Heart left ventricle (tissue), 13 donors: ENCODE measurements at regions not wholly inside any gene's neighbourhood (a gene's known extent, or its start where the extent isn't known, plus 50 kb on each side); places are given as distances from the start of the nearest gene placed in this dataset.

Experiments
- CTCF ChIP-seq, 12 donors: fragments of 200-600 bp; sonication (generic) in 4 of 12; IDR thresholded peaks; one replicate each; pipeline versions ENCODE4 v1.5.0 to v1.8.0; 2018 to 2022; ENCODE audit warnings: antibody characterized with exemption in 12 of 12, mild to moderate bottlenecking in 5 of 12
- POLR2A ChIP-seq, 2 donors: fragments of 450-650 bp; IDR thresholded peaks; one replicate each; pipeline ENCODE4 v1.6.1; 2017; ENCODE audit warnings: antibody characterized with exemption in 2 of 2, mild to moderate bottlenecking in 2 of 2, moderate library complexity in 2 of 2
- donor health status: ischemic (EF 13 %, LVEDD 7.1; RV severe dilation, severe dysfunction).
- donor health status: DM: no; HTN: yes; CAD: no.
- donor health status: DM: no; HTN: no; CAD: no.
- donor health status: ischemic (EF 25% LVEDD 6.9; RV normal size, moderate dysfunction).
- donor health status: ischemic (EF 25% LVEDD 5.7; RV mildly dilated, moderate dysfunction).
- donor health status: ischemic (EF 35%, LVEDD 5.7; RV mildly dilated, moderate dysfunction).
- donor health status: nonischemic (EF 11% LVEDD 7.7; RV severe dilation, severe dysfunction).
- donor health status: DM: yes; HTN: yes; CAD: no.
- donor health status: PGD.
- donor health status: ischemic (EF 29% LVEDD 5.4; RV normal size, mild dysfunction).
- donor health status: nonischemic (EF 23%, LVEDD 6.1; RV moderate dilation, normal function).

DNA sequence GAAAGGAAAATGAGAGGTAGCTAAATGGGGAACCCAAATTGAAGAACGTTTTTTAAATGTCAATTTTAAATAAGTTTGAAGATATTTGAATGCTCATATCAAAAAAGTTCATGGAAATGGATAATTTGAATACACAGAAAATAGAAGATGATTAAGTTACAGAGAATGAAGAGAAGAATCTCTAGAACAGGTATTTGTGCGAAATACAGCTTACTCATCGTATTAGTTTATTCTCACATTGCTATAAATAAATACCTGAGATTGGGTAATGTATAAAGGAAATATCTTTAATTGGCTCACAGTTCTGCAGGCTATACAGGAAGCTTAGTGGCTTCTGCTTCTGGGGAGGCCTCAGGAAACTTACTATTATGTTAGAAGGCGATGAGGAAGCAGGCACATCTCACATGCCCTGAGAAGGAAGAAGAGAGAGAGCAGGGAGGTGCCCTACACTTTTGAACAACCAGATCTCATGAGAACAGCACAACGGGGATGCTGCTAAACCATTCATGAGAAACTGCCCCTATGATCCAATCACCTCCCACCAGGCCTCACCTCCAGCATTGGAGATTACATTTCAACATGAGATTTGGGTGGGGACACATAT, 89.7 kb upstream of the DTNA start:
- TF ChIP-seq CTCF (IDR thresholded peaks at IDR 0.05) (no peak), POLR2A (IDR thresholded peaks at IDR 0.05) (no peak)
